Adrenal gland (tissue), 9 donors: ENCODE measurements at regions not wholly inside any gene's neighbourhood (a gene's known extent, or its start where the extent isn't known, plus 50 kb on each side); places are given as distances from the start of the nearest gene placed in this dataset.

Experiments used
- DNase-seq, 7 donors: peaks; one replicate each; pipeline ENCODE4 v3.0.0-alpha.2; 2019 to 2020
- H3K27ac ChIP-seq, 5 donors: fragments of 200-600 bp; sonication (generic) in 4 of 5; 1 replicate in 3 of 5; 2 replicates in 2 of 5; pipeline versions ENCODE4 v1.5.1 to v1.8.0; 2016 to 2020; ENCODE audit warnings: mild to moderate bottlenecking in 1 of 5
- H3K27me3 ChIP-seq: fragments of 200-600 bp; 2 replicates; pipeline ENCODE4 v1.8.0; 2021
- H3K36me3 ChIP-seq, 2 donors: fragments of 200-600 bp; replicated peaks in 1 of 2; 1 replicate in 1 of 2; 2 replicates in 1 of 2; pipeline versions ENCODE4 v1.5.1 to v1.8.0; 2018 to 2022
- H3K4me1 ChIP-seq, 2 donors: fragments of 200-600 bp; replicated peaks in 1 of 2; 1 replicate in 1 of 2; 2 replicates in 1 of 2; pipeline versions ENCODE4 v1.5.1 to v1.8.0; 2018 to 2021
- H3K4me3 ChIP-seq, 4 donors: fragments of 200-600 bp; sonication (generic) in 3 of 4; one replicate each; pipeline ENCODE4 v1.5.1; 2016 to 2018
- H3K9me3 ChIP-seq, 3 donors: fragments of 200-600 bp; sonication (generic) in 1 of 3; replicated peaks in 1 of 3; 1 replicate in 2 of 3; 2 replicates in 1 of 3; pipeline versions ENCODE4 v1.5.1 to v1.8.0; 2016 to 2021
- POLR2A ChIP-seq, 2 donors: fragments of 450-650 bp; IDR thresholded peaks; one replicate each; pipeline ENCODE4 v1.6.1; 2017; ENCODE audit warnings: antibody characterized with exemption in 2 of 2, mild to moderate bottlenecking in 2 of 2, moderate library complexity in 1 of 2
- WGBS, 4 donors: extraction: QIAGEN DNeasy Blood & Tissue Kit in 2 of 4; methylation state at CpG; one replicate each; pipeline versions ENCODE4 v1.1.5 to v1.1.7; 2013 to 2017; 5-methylcytosine and 5-hydroxymethylcytosine counted together
- intact Hi-C, 2 donors: fragments of 100-400 bp; cut with DNase I; formaldehyde crosslinking; loops; one replicate each; pipeline versions ENCODE4 v1.14.1 to v1.15.0; 2022 to 2023
- TF ChIP-seq, protein P1 (sequence below), 6 experiments: fragments of 450-650 bp in 4 of 6; fragments of 200-600 bp in 2 of 6; sonication (generic) in 1 of 6; IDR thresholded peaks; 1 replicate in 5 of 6; 2 replicates in 1 of 6; pipeline versions ENCODE4 v1.5.1 to v1.8.0; 2016 to 2021; ENCODE audit warnings: antibody characterized with exemption in 6 of 6, mild to moderate bottlenecking in 2 of 6, moderate library complexity in 1 of 6
- donor health status: healthy with polysubstance abuse.
- donor health status: Bipolar disorder and iron deficiency.
- donor health status: DM: yes; HTN: yes; CAD: no.
- donor health status: DM: no; HTN: no; CAD: no.
- donor health status: DM: no; HTN: no; CAD: no.

DNA sequence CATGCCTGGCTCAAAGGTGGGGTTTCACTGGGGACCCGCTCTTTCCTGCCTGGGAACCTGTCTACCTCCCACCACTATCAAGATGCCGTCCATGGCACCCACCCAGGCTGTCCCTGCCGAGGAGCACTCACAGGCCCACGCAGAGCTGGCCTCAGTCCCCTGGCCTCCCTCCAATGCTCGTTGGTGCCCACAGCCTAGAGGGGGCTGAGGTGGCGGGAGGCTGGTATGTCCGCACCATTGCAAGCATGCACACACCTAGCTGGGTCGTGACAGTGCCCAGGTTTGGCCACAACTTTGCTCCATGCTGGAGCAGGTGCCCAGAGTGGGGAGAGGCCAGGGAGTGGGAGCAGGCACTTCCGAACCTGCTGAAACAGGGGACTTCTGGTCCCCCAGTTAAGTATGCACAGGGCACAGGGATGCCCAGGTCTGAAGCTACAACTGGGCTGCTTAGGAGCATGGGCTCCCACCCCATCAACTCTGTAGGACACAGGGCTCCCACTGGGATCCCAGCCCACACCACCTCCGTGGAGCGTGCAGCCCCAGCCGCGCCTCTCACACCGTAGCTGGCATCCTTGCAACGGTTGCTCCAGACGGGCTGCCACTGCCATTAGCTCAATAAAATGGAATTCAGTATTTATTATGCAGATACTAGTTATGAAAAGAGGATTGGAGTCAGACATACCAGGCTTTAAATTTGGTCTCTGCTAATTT, 1376.1 kb upstream of the TENM3 start:
- DNase-seq = no peak
- no peak overlapping the region for H3K4me3 ChIP-seq
- 93 to 95% (median 95%) methylated on average over 9 to 16 of the region's 16 CpGs for WGBS, 4 donors

DNA sequence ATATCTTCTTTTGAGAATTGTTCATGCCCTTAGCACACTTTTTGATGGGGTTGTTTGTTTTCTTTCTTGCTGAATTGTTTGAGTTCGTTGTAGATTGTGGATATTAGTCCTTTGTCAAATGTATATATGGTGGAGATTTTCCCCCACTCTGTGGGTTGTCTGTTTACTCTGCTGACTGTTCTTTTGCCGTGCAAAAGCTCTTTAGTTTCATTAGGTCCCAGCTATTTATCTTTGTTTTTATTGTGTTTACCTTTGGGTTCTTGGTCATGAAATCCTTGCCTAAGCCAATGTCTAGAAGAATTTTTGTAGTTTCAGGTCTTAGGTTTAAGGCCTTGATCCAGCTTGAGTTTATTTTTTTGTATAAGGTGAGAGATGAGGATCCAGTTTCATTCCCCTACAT, 1372.6 kb upstream of the TENM3 start:
- H3K4me1 ChIP-seq = no peaks in the 10 kb centered on the region
- no peaks in the 10 kb centered on the region for H3K27me3 ChIP-seq
- TF ChIP-seq, protein P1, sequence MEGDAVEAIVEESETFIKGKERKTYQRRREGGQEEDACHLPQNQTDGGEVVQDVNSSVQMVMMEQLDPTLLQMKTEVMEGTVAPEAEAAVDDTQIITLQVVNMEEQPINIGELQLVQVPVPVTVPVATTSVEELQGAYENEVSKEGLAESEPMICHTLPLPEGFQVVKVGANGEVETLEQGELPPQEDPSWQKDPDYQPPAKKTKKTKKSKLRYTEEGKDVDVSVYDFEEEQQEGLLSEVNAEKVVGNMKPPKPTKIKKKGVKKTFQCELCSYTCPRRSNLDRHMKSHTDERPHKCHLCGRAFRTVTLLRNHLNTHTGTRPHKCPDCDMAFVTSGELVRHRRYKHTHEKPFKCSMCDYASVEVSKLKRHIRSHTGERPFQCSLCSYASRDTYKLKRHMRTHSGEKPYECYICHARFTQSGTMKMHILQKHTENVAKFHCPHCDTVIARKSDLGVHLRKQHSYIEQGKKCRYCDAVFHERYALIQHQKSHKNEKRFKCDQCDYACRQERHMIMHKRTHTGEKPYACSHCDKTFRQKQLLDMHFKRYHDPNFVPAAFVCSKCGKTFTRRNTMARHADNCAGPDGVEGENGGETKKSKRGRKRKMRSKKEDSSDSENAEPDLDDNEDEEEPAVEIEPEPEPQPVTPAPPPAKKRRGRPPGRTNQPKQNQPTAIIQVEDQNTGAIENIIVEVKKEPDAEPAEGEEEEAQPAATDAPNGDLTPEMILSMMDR (IDR thresholded peaks at IDR 0.05) = no peak
- TF ChIP-seq POLR2A (IDR thresholded peaks at IDR 0.05) = no peak
- H3K4me3 ChIP-seq = no peak overlapping the region
- intact Hi-C loops = no loop called here
- no peaks in the 10 kb centered on the region for H3K36me3 ChIP-seq
- H3K9me3 ChIP-seq = peaks cover 0 to 5% (median 0%) of the 10 kb centered on the region in 3 donors
- WGBS, 4 donors = 75 to 87% (median 81%) methylated on average over 2 of the region's 2 CpGs
- H3K27ac ChIP-seq = no peak overlapping the region
- DNase-seq = no peak

More for the DNA sequence above, 1376.1 kb upstream of the TENM3 start:
- Histone ChIP-seq H3K27me3 (no peaks in the 10 kb centered on the region), H3K36me3 (no peaks in the 10 kb centered on the region), H3K9me3 (peaks cover 0 to 5% (median 0%) of the 10 kb centered on the region in 3 donors), H3K4me1 (no peaks in the 10 kb centered on the region), H3K27ac (no peak overlapping the region)
- no peak for TF ChIP-seq POLR2A (IDR thresholded peaks at IDR 0.05)
- TF ChIP-seq, protein P1 (IDR thresholded peaks at IDR 0.05) = no peak
- intact Hi-C loops = no loop called here

DNA sequence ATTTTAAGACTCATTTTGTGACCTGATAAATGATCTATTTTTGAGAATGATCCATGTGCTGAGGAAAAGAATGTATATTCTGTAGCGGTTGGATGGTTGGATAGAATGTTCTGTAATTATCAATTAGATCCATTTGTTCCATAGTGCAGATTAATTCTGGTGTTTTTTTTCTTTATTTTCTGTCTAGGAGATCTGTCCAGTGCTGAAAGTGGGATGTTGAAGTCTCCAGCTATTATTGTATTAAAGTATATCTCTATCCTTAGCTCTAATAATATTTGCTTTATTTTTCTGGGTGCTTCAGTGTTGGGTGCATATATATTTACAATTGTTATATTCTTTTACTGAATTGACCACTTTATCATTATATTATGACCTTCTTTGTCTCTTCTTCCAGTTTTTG, 1344.9 kb upstream of the TENM3 start:
- Histone ChIP-seq H3K27me3 (no peaks in the 10 kb centered on the region), H3K27ac (no peak overlapping the region), H3K9me3 (no peaks in the 10 kb centered on the region), H3K4me1 (no peaks in the 10 kb centered on the region), H3K4me3 (no peak overlapping the region), H3K36me3 (no peaks in the 10 kb centered on the region)
- TF ChIP-seq, protein P1 (IDR thresholded peaks at IDR 0.05) = no peak
- TF ChIP-seq POLR2A (IDR thresholded peaks at IDR 0.05) = no peak
- intact Hi-C loops = no loop called here
- 0% methylated on average over 1 of the region's 1 CpG for WGBS, 4 donors
- no peak for DNase-seq

DNA sequence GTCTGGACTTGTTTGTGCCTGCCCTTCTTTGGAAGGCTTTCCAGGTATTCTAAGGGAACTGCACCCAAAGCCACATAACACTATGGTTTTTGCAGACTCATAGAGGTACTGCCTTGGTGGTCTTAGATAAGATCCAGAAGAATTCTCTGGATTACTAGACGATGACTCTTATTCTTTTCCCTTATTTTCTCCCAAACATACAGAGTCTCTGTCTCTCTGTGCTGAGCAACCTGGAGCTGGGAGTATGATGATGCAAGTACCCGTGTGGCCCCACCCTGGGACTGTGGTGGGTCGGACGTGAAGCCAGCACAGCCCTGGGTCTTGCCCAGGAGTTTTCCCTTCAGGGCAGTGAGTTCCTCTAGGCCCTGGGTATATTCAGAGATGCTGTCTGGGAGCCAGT, 1342.4 kb upstream of the TENM3 start:
- Histone ChIP-seq H3K36me3 (no peaks in the 10 kb centered on the region), H3K9me3 (no peaks in the 10 kb centered on the region), H3K4me1 (no peaks in the 10 kb centered on the region), H3K4me3 (no peak overlapping the region), H3K27me3 (no peaks in the 10 kb centered on the region), H3K27ac (no peak overlapping the region)
- intact Hi-C loops = no loop called here
- WGBS, 4 donors = 90 to 98% (median 94%) methylated on average over 4 of the region's 4 CpGs
- no peak for TF ChIP-seq POLR2A (IDR thresholded peaks at IDR 0.05)
- TF ChIP-seq, protein P1 (IDR thresholded peaks at IDR 0.05) = no peak
- DNase-seq = no peak
